A549 (cell line): ENCODE measurements at regions not wholly inside any gene's neighbourhood (a gene's known extent, or its start where the extent isn't known, plus 50 kb on each side); places are given as distances from the start of the nearest gene placed in this dataset.
"Not testable (repeated sequence)": the region's sequence is repeated elsewhere in the genome, so short reads cannot be mapped to it uniquely, and the experiment has no call there.

Source experiments
- ATAC-seq, 2 experiments: fragments of 200-7000 bp in 1 of 2; fragments of >200 bp in 1 of 2; cut with Nextera tagmentation in 1 of 2; cut with Tn5 transposase in 1 of 2; 3 replicates each; pipeline versions ENCODE4 v1.8.0 to v1.9.1; 2018 to 2020; ENCODE audit warnings: mild to moderate bottlenecking in 1 of 2, moderate library complexity in 1 of 2
- CTCF ChIA-PET: fragments of 300-600 bp; sonication (Branson Sonifier 250); formaldehyde crosslinking; extraction: SDS; loops from one replicate; lab custom pipeline; 2021; ENCODE audit warnings: antibody characterized with exemption, inconsistent platforms; lab: Yijun Ruan, JAX
- POLR2A ChIA-PET: fragments of 350-600 bp; formaldehyde crosslinking; extraction: SDS; loops from one replicate; lab custom pipeline; 2021; ENCODE audit warnings: antibody characterized with exemption, inconsistent platforms; lab: Yijun Ruan, JAX
- DNase-seq, 2 experiments: peaks; one replicate each; pipeline versions ENCODE4 v3.0.0 to v3.0.0-alpha.2; 2011 to 2016; ENCODE audit warnings: low read depth in 1 of 2, low spot score in 1 of 2
- FAIRE-seq: peaks from 2 replicates; lab custom pipeline; 2011; peaks lifted over from hg19 to GRCh38; lab: Jason Lieb, UNC
- H3K27ac ChIP-seq, 2 experiments: fragments of >200 bp; sonication (Bioruptor Twin); formaldehyde crosslinking; 3 replicates each; pipeline ENCODE4 v1.5.1; 2016 to 2017
- H3K4me1 ChIP-seq: fragments of >200 bp; sonication (Bioruptor Twin); formaldehyde crosslinking; 3 replicates; pipeline ENCODE4 v1.6.1; 2016
- H3K4me2 ChIP-seq: fragments of >200 bp; sonication (Bioruptor Twin); formaldehyde crosslinking; 3 replicates; pipeline ENCODE4 v1.6.1; 2016
- H3K4me3 ChIP-seq: fragments of >200 bp; sonication (Bioruptor Twin); formaldehyde crosslinking; 3 replicates; pipeline ENCODE4 v1.5.1; 2016
- H3K9me3 ChIP-seq: fragments of >200 bp; sonication (Bioruptor Twin); formaldehyde crosslinking; 3 replicates; pipeline ENCODE4 v1.6.1; 2016
- CTCF ChIP-seq: fragments of >200 bp; sonication (Bioruptor Twin); formaldehyde crosslinking; IDR thresholded peaks from 3 replicates; pipeline ENCODE4 v1.5.1; 2016
- E2F6 ChIP-seq: IDR thresholded peaks from 2 replicates; pipeline ENCODE4 v1.6.1; 2012; ENCODE audit warnings: low read depth, borderline replicate concordance
- EHF ChIP-seq: fragments of 250-450 bp; sonication (Bioruptor Pico); IDR thresholded peaks from 2 replicates; pipeline ENCODE4 v1.5.0; 2020; ENCODE audit warnings: mild to moderate bottlenecking
- EP300 ChIP-seq, 2 experiments: fragments of >200 bp; sonication (Bioruptor Twin); formaldehyde crosslinking; IDR thresholded peaks; 2 replicates in 1 of 2; 3 replicates in 1 of 2; pipeline ENCODE4 v1.6.1; 2016 to 2017
- FOXS1 ChIP-seq: fragments of 250-450 bp; sonication (Bioruptor Pico); IDR thresholded peaks from 2 replicates; pipeline ENCODE4 v1.5.0; 2020; ENCODE audit warnings: mild to moderate bottlenecking, moderate library complexity
- HEYL ChIP-seq: fragments of 250-450 bp; sonication (Bioruptor Pico); IDR thresholded peaks from 2 replicates; pipeline ENCODE4 v1.8.0; 2021; ENCODE audit warnings: mild to moderate bottlenecking, moderate library complexity
- JUNB ChIP-seq: fragments of >200 bp; sonication (Bioruptor Twin); formaldehyde crosslinking; IDR thresholded peaks from 2 replicates; pipeline ENCODE4 v1.6.1; 2016
- KDM1A ChIP-seq: fragments of 200-600 bp; sonication (generic); IDR thresholded peaks from 2 replicates; pipeline ENCODE4 v1.6.1; 2016; ENCODE audit warnings: low read depth, mild to moderate bottlenecking
- KDM5A ChIP-seq: fragments of 200-600 bp; sonication (generic); IDR thresholded peaks from 2 replicates; pipeline ENCODE4 v1.6.1; 2016; ENCODE audit warnings: antibody characterized with exemption, mild to moderate bottlenecking
- MAFK ChIP-seq: fragments of 450-650 bp; IDR thresholded peaks from 2 replicates; pipeline ENCODE4 v1.6.1; 2014; ENCODE audit not compliant: partially characterized antibody
- MAX ChIP-seq: IDR thresholded peaks from 2 replicates; pipeline ENCODE4 v1.6.1; 2012
- MAZ ChIP-seq: fragments of 150-350 bp; IDR thresholded peaks from 2 replicates; pipeline ENCODE4 v1.6.1; 2014; ENCODE audit warnings: antibody characterized with exemption, low read depth, low read length, borderline replicate concordance
- NFE2L2 ChIP-seq: fragments of 150-350 bp; conservative IDR thresholded peaks from 2 replicates; pipeline ENCODE4 v1.6.1; 2014; ENCODE audit warnings: low read length
- PBX3 ChIP-seq: IDR thresholded peaks from 2 replicates; pipeline ENCODE4 v1.6.1; 2012
- POLR2A ChIP-seq: IDR thresholded peaks from 2 replicates; pipeline ENCODE4 v1.6.1; 2012; ENCODE audit warnings: mild to moderate bottlenecking, low read length
- RCOR1 ChIP-seq: fragments of 150-350 bp; IDR thresholded peaks from 2 replicates; pipeline ENCODE4 v1.6.1; 2014; ENCODE audit warnings: antibody characterized with exemption, low read length, low read depth
- RFX5 ChIP-seq: fragments of 450-650 bp; IDR thresholded peaks from 2 replicates; pipeline ENCODE4 v1.7.1; 2014; ENCODE audit warnings: antibody characterized with exemption, mild to moderate bottlenecking, moderate library complexity
- SMC3 ChIP-seq: fragments of >200 bp; sonication (Bioruptor Twin); formaldehyde crosslinking; IDR thresholded peaks from 3 replicates; pipeline ENCODE4 v1.6.1; 2018; ENCODE audit warnings: inconsistent platforms
- ZC3H11A ChIP-seq: fragments of 450-650 bp; IDR thresholded peaks from 2 replicates; pipeline ENCODE4 v1.6.1; 2014; ENCODE audit warnings: antibody characterized with exemption, mild to moderate bottlenecking
- ZFP36 ChIP-seq: fragments of 450-650 bp; IDR thresholded peaks from 2 replicates; pipeline ENCODE4 v1.6.1; 2014; ENCODE audit warnings: borderline replicate concordance; ENCODE audit not compliant: partially characterized antibody
- ZNF302 ChIP-seq: fragments of 250-450 bp; sonication (Bioruptor Pico); IDR thresholded peaks from 2 replicates; pipeline ENCODE4 v1.9.0; 2021; ENCODE audit warnings: inconsistent platforms, mild to moderate bottlenecking, moderate library complexity
- ZSCAN20 ChIP-seq: fragments of 250-450 bp; sonication (Bioruptor Pico); IDR thresholded peaks from 2 replicates; pipeline ENCODE4 v1.8.0; 2022; ENCODE audit warnings: mild to moderate bottlenecking, moderate library complexity
- WGBS: methylation state at CpG from one replicate; pipeline ENCODE4 v1.1.6; 2017; ENCODE audit errors: missing lambda C conversion rate; 5-methylcytosine and 5-hydroxymethylcytosine counted together

- Histone ChIP-seq H3K4me1 (peaks cover 20% of the 10 kb centered on the region; the same call in 2 of the 3 replicates), H3K27ac (peak overlapping the region in 1 of 2 experiments; percentile 53; a peak in 2 of 6 replicates)
- POLR2A ChIA-PET, H3K4me3 ChIP-seq, ATAC-seq, FAIRE-seq, H3K9me3 ChIP-seq, DNase-seq, H3K4me2 ChIP-seq: not testable (repeated sequence)
- 0 out of 2 replicates have a peak, but pooled peaks have one; percentile 28 for TF ChIP-seq KDM1A
- CTCF ChIA-PET = interaction anchor here (1.1 to 4.4 kb wide), 3 partner anchors 10 to 33 kb away, joined by 4 to 20 read pairs (median 10); no protein-coding TSS in a partner anchor
- 81% methylated on average over 5 of the region's 5 CpGs for WGBS
Observed at GRCh38 chr20:53882438-53882986, 187.9 kb downstream of the BCAS1 start.

GRCh38 chr20:53881362-53881761 lies 189.0 kb downstream of the BCAS1 start:
- CTCF ChIA-PET = interaction anchor here (0.6 to 4.4 kb wide), 4 partner anchors 9 to 115 kb away, joined by 4 to 20 read pairs (median 7); no protein-coding TSS in a partner anchor
- DNase-seq (no peak), ATAC-seq (no peak), FAIRE-seq (no peak)
- POLR2A ChIA-PET = no interaction called here
- H3K27ac ChIP-seq = peak overlapping the region in 1 of 2 experiments; percentile 50; a peak in 3 of 6 replicates
- 87% methylated on average over 3 of the region's 3 CpGs for WGBS
- no peaks in the 10 kb centered on the region for H3K9me3 ChIP-seq
- no peak for TF ChIP-seq SMC3
- TF ChIP-seq ZFP36 = no peak
- no peak for TF ChIP-seq EHF (CRISPR knock-in tag)
- no peak for TF ChIP-seq ZC3H11A
- no peak for TF ChIP-seq RFX5
- TF ChIP-seq RCOR1 = no peak
- no peak for TF ChIP-seq MAFK
- TF ChIP-seq ZSCAN20 (CRISPR knock-in tag) = no peak
- no peak for TF ChIP-seq MAZ
- no peak for TF ChIP-seq ZNF302 (CRISPR knock-in tag)
- no peak for TF ChIP-seq POLR2A
- TF ChIP-seq CTCF = no peak
- no peak for TF ChIP-seq E2F6
- no peak for TF ChIP-seq MAX
- TF ChIP-seq KDM5A = no peak
- TF ChIP-seq HEYL = no peak
- no peak for TF ChIP-seq JUNB
- no peak for TF ChIP-seq NFE2L2
- no peak for TF ChIP-seq PBX3
- no peak for TF ChIP-seq EP300 (IDR thresholded peaks at IDR 0.05)
- H3K4me1 ChIP-seq = peaks cover 20% of the 10 kb centered on the region; the same call in 2 of the 3 replicates
- H3K4me3 ChIP-seq = no peak overlapping the region
- H3K4me2 ChIP-seq = no peak overlapping the region

GRCh38 chr20:53880108-53880641 lies 190.2 kb downstream of the BCAS1 start:
- FAIRE-seq = no peak
- DNase-seq = no peak
- ChIA-PET POLR2A (no interaction called here), CTCF (interaction anchor here (1.2 to 4.4 kb wide), 5 partner anchors 8 to 36 kb away, joined by 3 to 20 read pairs (median 10); no protein-coding TSS in a partner anchor)
- ATAC-seq = no peak
- no peak overlapping the region for H3K4me3 ChIP-seq
- 82% methylated on average over 9 of the region's 9 CpGs for WGBS
- H3K9me3 ChIP-seq = no peaks in the 10 kb centered on the region
- H3K4me1 ChIP-seq = peaks cover 20% of the 10 kb centered on the region; the same call in 2 of the 3 replicates
- TF ChIP-seq FOXS1 (CRISPR knock-in tag) = no peak
- peak overlapping the region in 1 of 2 experiments; percentile 65; a peak in 3 of 6 replicates for H3K27ac ChIP-seq
- no peak overlapping the region for H3K4me2 ChIP-seq
